ENCODE measurements at regions not wholly inside any gene's neighbourhood (a gene's known extent, or its start where the extent isn't known, plus 50 kb on each side); places are given as distances from the start of the nearest gene placed in this dataset.
A peak's percentile ranks its signal among the peaks of the same experiment; 100 is the strongest.

GRCh38 chr3:159765860-159766294 lies 222.8 kb upstream of the IL12A start (continued):
- TF ChIP-seq BCL6B (tag by site-specific recombination; IDR thresholded peaks at IDR 0.05) (no peak), ZIC2 (tag by site-specific recombination; IDR thresholded peaks at IDR 0.05) (no peak), ZNF548 (tag by site-specific recombination; IDR thresholded peaks at IDR 0.05) (no peak), SP2 (tag by site-specific recombination; IDR thresholded peaks at IDR 0.05) (peak; percentile 46), ZNF670 (tag by site-specific recombination; IDR thresholded peaks at IDR 0.05; ENCODE audit: low read depth) (no peak), KLF10 (tag by site-specific recombination; IDR thresholded peaks at IDR 0.05) (0 out of 2 replicates have a peak, but pooled peaks have one; percentile 23), ZBTB8A (tag by site-specific recombination; IDR thresholded peaks at IDR 0.05) (peak; percentile 99), ZNF324 (tag by site-specific recombination; IDR thresholded peaks at IDR 0.05) (no peak), HOXA7 (CRISPR knock-in tag; IDR thresholded peaks at IDR 0.05; ENCODE audit: borderline replicate concordance) (no peak), REPIN1 (tag by site-specific recombination; IDR thresholded peaks at IDR 0.05; ENCODE audit: low read depth) (no peak), ZNF404 (tag by site-specific recombination; IDR thresholded peaks at IDR 0.05) (no peak), GLI4 (tag by site-specific recombination; IDR thresholded peaks at IDR 0.05) (no peak), SETDB1 (IDR thresholded peaks at IDR 0.05; ENCODE audit: insufficient read length, low read length) (no peak), SCRT2 (tag by site-specific recombination; IDR thresholded peaks at IDR 0.05) (peak; percentile 76), ZNF660 (tag by site-specific recombination; IDR thresholded peaks at IDR 0.05) (no peak), ZNF776 (tag by site-specific recombination; IDR thresholded peaks at IDR 0.05; ENCODE audit: borderline replicate concordance) (no peak), ZNF555 (tag by site-specific recombination; conservative IDR thresholded peaks at IDR 0.05) (no peak), ZNF792 (tag by site-specific recombination; IDR thresholded peaks at IDR 0.05) (no peak), SP3 (tag by site-specific recombination; IDR thresholded peaks at IDR 0.05) (no peak), ZNF585B (tag by site-specific recombination; IDR thresholded peaks at IDR 0.05) (no peak), PRDM1 (tag by site-specific recombination; IDR thresholded peaks at IDR 0.05) (no peak), ZBTB48 (tag by site-specific recombination; IDR thresholded peaks at IDR 0.05) (no peak), ZBTB21 (tag by site-specific recombination; IDR thresholded peaks at IDR 0.05) (no peak), ZNF433 (tag by site-specific recombination; IDR thresholded peaks at IDR 0.05; ENCODE audit: low read depth) (no peak), GLIS2 (tag by site-specific recombination; IDR thresholded peaks at IDR 0.05) (no peak; the same call in 1 of the 2 replicates), PRDM4 (tag by site-specific recombination; IDR thresholded peaks at IDR 0.05) (0 out of 2 replicates have a peak, but pooled peaks have one; percentile 30), KLF1 (tag by site-specific recombination; IDR thresholded peaks at IDR 0.05) (peak; percentile 4; the same call in 1 of the 2 replicates), ZNF529 (tag by site-specific recombination; IDR thresholded peaks at IDR 0.05; ENCODE audit: insufficient replicate concordance) (no peak), KLF9 (tag by site-specific recombination; IDR thresholded peaks at IDR 0.05; ENCODE audit: low read depth) (no peak), ZFP41 (tag by site-specific recombination; IDR thresholded peaks at IDR 0.05; ENCODE audit: borderline replicate concordance) (no peak), ZNF423 (tag by site-specific recombination; IDR thresholded peaks at IDR 0.05) (no peak), ZNF571 (tag by site-specific recombination; IDR thresholded peaks at IDR 0.05) (no peak), ZNF843 (tag by site-specific recombination; IDR thresholded peaks at IDR 0.05) (no peak; the same call in 1 of the 2 replicates), ZNF596 (tag by site-specific recombination; IDR thresholded peaks at IDR 0.05) (no peak), ZNF664 (tag by site-specific recombination; IDR thresholded peaks at IDR 0.05) (peak; percentile 23; the same call in 1 of the 2 replicates), IKZF3 (tag by site-specific recombination; IDR thresholded peaks at IDR 0.05) (0 out of 2 replicates have a peak, but pooled peaks have one; percentile 85), ZNF18 (tag by site-specific recombination; IDR thresholded peaks at IDR 0.05) (peak; percentile 96), TRIM28 (IDR thresholded peaks at IDR 0.05; ENCODE audit: borderline replicate concordance, low read length) (peak; percentile 85)
- TF ChIP-seq, protein P1, sequence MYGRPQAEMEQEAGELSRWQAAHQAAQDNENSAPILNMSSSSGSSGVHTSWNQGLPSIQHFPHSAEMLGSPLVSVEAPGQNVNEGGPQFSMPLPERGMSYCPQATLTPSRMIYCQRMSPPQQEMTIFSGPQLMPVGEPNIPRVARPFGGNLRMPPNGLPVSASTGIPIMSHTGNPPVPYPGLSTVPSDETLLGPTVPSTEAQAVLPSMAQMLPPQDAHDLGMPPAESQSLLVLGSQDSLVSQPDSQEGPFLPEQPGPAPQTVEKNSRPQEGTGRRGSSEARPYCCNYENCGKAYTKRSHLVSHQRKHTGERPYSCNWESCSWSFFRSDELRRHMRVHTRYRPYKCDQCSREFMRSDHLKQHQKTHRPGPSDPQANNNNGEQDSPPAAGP (tag by site-specific recombination; IDR thresholded peaks at IDR 0.05) = 0 out of 2 replicates have a peak, but pooled peaks have one; percentile 4

All from HEK293 (cell line).